ENCODE measurements at regions not wholly inside any gene's neighbourhood (a gene's known extent, or its start where the extent isn't known, plus 50 kb on each side); places are given as distances from the start of the nearest gene placed in this dataset.

- Mint-ChIP-seq H3K27ac (no peak overlapping the region), H3K27me3 (ENCODE audit: insufficient read depth) (peaks cover 2% of the 10 kb centered on the region), H3K9me3 (no peaks in the 10 kb centered on the region), H3K4me1 (peaks cover 7% of the 10 kb centered on the region), H3K36me3 (ENCODE audit: low read depth) (no peaks in the 10 kb centered on the region), H3K4me3 (no peak overlapping the region)
- Histone ChIP-seq H3K9me3 (ENCODE audit: control insufficient read depth, low read length) (no peaks in the 10 kb centered on the region), H3K4me1 (ENCODE audit: control insufficient read depth, insufficient read depth, low read length) (peaks cover 3% of the 10 kb centered on the region), H3K9ac (ENCODE audit: extremely low read depth, low read length, poor library complexity, severe bottlenecking) (no peak overlapping the region), H3K27ac (ENCODE audit: low read depth, low read length) (no peak overlapping the region), H3K4me3 (ENCODE audit: low read length) (no peak overlapping the region), H3K36me3 (ENCODE audit: control insufficient read depth, insufficient read depth, low read length) (no peaks in the 10 kb centered on the region), H3K27me3 (ENCODE audit: control insufficient read depth, insufficient read depth, low read length, poor library complexity, severe bottlenecking) (no peaks in the 10 kb centered on the region)
- TF ChIP-seq CTCF (conservative IDR thresholded peaks at IDR 0.05): no peak
- 95 to 99% methylated on average over 4 to 5 of the region's 5 CpGs for WGBS, 2 experiments (ENCODE audit: insufficient coverage in 1 of 2, insufficient read length in 1 of 2)
- no peak for DNase-seq
Measured at GRCh38 chr6:21505574-21505990, 88.0 kb upstream of the SOX4 start.

GRCh38 chr6:21506126-21506525 is 87.4 kb upstream of the SOX4 start:
- no peak for DNase-seq
- Histone ChIP-seq H3K4me3 (ENCODE audit: low read length) (no peak overlapping the region), H3K36me3 (ENCODE audit: control insufficient read depth, insufficient read depth, low read length) (no peaks in the 10 kb centered on the region), H3K27ac (ENCODE audit: low read depth, low read length) (no peak overlapping the region), H3K9ac (ENCODE audit: extremely low read depth, low read length, poor library complexity, severe bottlenecking) (no peak overlapping the region), H3K4me1 (ENCODE audit: control insufficient read depth, insufficient read depth, low read length) (no peaks in the 10 kb centered on the region), H3K9me3 (ENCODE audit: control insufficient read depth, low read length) (no peaks in the 10 kb centered on the region), H3K27me3 (ENCODE audit: control insufficient read depth, insufficient read depth, low read length, poor library complexity, severe bottlenecking) (no peaks in the 10 kb centered on the region)
- peaks cover 2% of the 10 kb centered on the region for H3K27me3 Mint-ChIP-seq (ENCODE audit: insufficient read depth)
- no peaks in the 10 kb centered on the region for H3K9me3 Mint-ChIP-seq
- no peak for TF ChIP-seq CTCF (conservative IDR thresholded peaks at IDR 0.05)
- H3K4me3 Mint-ChIP-seq: no peak overlapping the region
- no peak overlapping the region for H3K27ac Mint-ChIP-seq
- peaks cover 1% of the 10 kb centered on the region for H3K4me1 Mint-ChIP-seq
- 95% methylated on average over 4 of the region's 4 CpGs for WGBS, 2 experiments (ENCODE audit: insufficient coverage in 1 of 2, insufficient read length in 1 of 2)
- no peaks in the 10 kb centered on the region for H3K36me3 Mint-ChIP-seq (ENCODE audit: low read depth)

- H3K27me3 Mint-ChIP-seq (ENCODE audit: insufficient read depth): peaks cover 2% of the 10 kb centered on the region
- no peak overlapping the region for H3K27ac Mint-ChIP-seq
- Histone ChIP-seq H3K27ac (ENCODE audit: low read depth, low read length) (no peak overlapping the region), H3K36me3 (ENCODE audit: control insufficient read depth, insufficient read depth, low read length) (no peaks in the 10 kb centered on the region), H3K4me3 (ENCODE audit: low read length) (no peak overlapping the region), H3K9me3 (ENCODE audit: control insufficient read depth, low read length) (no peaks in the 10 kb centered on the region), H3K9ac (ENCODE audit: extremely low read depth, low read length, poor library complexity, severe bottlenecking) (no peak overlapping the region), H3K27me3 (ENCODE audit: control insufficient read depth, insufficient read depth, low read length, poor library complexity, severe bottlenecking) (no peaks in the 10 kb centered on the region), H3K4me1 (ENCODE audit: control insufficient read depth, insufficient read depth, low read length) (no peaks in the 10 kb centered on the region)
- no peak for TF ChIP-seq CTCF (conservative IDR thresholded peaks at IDR 0.05)
- H3K9me3 Mint-ChIP-seq: no peaks in the 10 kb centered on the region
- peaks cover 4% of the 10 kb centered on the region for H3K4me1 Mint-ChIP-seq
- DNase-seq: no peak
- 92 to 100% methylated on average over 2 of the region's 2 CpGs for WGBS, 2 experiments (ENCODE audit: insufficient coverage in 1 of 2, insufficient read length in 1 of 2)
- no peak overlapping the region for H3K4me3 Mint-ChIP-seq
- H3K36me3 Mint-ChIP-seq (ENCODE audit: low read depth): no peaks in the 10 kb centered on the region
Measured at GRCh38 chr6:21507811-21508210, 85.7 kb upstream of the SOX4 start.

Data from endodermal cell (in vitro differentiated cells).